ENCODE measurements at regions not wholly inside any gene's neighbourhood (a gene's known extent, or its start where the extent isn't known, plus 50 kb on each side); places are given as distances from the start of the nearest gene placed in this dataset.
A peak's percentile ranks its signal among the peaks of the same experiment; 100 is the strongest.

DNA sequence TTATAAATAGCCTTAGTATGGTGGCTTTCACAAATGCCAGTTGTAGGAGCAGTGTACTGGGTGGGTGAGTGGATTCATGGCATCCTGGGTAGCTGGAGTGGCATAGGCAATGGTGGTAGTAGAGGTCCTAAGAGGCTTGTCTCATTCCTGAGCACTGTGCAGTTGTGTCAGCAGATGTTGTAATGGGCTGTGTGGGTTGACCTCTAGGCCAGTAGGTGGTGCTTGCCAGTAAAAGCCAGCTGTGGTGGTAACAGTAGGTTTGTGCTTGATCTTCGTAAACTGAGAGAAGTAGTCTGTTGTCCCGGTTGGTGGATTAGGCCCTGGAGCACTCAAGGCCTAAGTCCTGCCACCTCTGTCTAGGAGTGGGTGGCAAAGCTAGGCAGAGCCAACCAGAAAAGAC, 149.7 kb upstream of the SUCLG2 start:
- TF ChIP-seq, protein P1, sequence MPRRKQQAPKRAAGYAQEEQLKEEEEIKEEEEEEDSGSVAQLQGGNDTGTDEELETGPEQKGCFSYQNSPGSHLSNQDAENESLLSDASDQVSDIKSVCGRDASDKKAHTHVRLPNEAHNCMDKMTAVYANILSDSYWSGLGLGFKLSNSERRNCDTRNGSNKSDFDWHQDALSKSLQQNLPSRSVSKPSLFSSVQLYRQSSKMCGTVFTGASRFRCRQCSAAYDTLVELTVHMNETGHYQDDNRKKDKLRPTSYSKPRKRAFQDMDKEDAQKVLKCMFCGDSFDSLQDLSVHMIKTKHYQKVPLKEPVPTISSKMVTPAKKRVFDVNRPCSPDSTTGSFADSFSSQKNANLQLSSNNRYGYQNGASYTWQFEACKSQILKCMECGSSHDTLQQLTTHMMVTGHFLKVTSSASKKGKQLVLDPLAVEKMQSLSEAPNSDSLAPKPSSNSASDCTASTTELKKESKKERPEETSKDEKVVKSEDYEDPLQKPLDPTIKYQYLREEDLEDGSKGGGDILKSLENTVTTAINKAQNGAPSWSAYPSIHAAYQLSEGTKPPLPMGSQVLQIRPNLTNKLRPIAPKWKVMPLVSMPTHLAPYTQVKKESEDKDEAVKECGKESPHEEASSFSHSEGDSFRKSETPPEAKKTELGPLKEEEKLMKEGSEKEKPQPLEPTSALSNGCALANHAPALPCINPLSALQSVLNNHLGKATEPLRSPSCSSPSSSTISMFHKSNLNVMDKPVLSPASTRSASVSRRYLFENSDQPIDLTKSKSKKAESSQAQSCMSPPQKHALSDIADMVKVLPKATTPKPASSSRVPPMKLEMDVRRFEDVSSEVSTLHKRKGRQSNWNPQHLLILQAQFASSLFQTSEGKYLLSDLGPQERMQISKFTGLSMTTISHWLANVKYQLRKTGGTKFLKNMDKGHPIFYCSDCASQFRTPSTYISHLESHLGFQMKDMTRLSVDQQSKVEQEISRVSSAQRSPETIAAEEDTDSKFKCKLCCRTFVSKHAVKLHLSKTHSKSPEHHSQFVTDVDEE (CRISPR knock-in tag; IDR thresholded peaks at IDR 0.05), result no peak
- TF ChIP-seq, protein P2, sequence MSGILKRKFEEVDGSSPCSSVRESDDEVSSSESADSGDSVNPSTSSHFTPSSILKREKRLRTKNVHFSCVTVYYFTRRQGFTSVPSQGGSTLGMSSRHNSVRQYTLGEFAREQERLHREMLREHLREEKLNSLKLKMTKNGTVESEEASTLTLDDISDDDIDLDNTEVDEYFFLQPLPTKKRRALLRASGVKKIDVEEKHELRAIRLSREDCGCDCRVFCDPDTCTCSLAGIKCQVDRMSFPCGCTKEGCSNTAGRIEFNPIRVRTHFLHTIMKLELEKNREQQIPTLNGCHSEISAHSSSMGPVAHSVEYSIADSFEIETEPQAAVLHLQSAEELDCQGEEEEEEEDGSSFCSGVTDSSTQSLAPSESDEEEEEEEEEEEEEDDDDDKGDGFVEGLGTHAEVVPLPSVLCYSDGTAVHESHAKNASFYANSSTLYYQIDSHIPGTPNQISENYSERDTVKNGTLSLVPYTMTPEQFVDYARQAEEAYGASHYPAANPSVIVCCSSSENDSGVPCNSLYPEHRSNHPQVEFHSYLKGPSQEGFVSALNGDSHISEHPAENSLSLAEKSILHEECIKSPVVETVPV (CRISPR knock-in tag; IDR thresholded peaks at IDR 0.05), result no peak
- TF ChIP-seq GLIS3 (CRISPR knock-in tag; IDR thresholded peaks at IDR 0.05), result no peak
- no peak for TF ChIP-seq TOX (CRISPR knock-in tag; IDR thresholded peaks at IDR 0.05; ENCODE audit: borderline replicate concordance)
- TF ChIP-seq, protein P3, sequence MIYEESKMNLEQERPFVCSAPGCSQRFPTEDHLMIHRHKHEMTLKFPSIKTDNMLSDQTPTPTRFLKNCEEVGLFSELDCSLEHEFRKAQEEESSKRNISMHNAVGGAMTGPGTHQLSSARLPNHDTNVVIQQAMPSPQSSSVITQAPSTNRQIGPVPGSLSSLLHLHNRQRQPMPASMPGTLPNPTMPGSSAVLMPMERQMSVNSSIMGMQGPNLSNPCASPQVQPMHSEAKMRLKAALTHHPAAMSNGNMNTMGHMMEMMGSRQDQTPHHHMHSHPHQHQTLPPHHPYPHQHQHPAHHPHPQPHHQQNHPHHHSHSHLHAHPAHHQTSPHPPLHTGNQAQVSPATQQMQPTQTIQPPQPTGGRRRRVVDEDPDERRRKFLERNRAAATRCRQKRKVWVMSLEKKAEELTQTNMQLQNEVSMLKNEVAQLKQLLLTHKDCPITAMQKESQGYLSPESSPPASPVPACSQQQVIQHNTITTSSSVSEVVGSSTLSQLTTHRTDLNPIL (CRISPR knock-in tag; IDR thresholded peaks at IDR 0.05; ENCODE audit: low read depth), result no peak
- no peak for ATAC-seq

DNA sequence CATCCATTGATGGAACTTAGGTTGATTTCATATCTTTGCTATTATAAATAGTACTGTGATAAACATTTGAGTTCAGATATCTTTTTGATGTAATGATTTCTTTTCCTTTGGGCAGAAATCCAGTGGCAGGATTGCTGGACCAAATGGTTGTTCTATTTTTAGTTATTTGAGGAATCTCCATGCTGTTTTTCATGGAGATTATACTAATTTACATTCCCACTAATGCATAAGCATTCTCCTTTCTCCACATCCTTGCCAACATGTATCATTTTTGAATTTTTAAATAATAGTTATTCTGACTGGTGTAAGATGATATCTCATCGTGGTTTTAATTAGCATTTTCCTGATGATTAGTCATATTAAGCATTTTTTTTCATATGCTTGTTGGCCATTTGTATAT, 144.0 kb upstream of the SUCLG2 start:
- ATAC-seq, result no peak
- no peak for TF ChIP-seq TCF4 (CRISPR knock-in tag; IDR thresholded peaks at IDR 0.05; ENCODE audit: borderline replicate concordance)
- no peak for TF ChIP-seq BACH2 (CRISPR knock-in tag; IDR thresholded peaks at IDR 0.05; ENCODE audit: borderline replicate concordance)
- no peak for TF ChIP-seq ZNF70 (CRISPR knock-in tag; IDR thresholded peaks at IDR 0.05)
- TF ChIP-seq GLIS3 (CRISPR knock-in tag; IDR thresholded peaks at IDR 0.05), result no peak
- TF ChIP-seq CSDC2 (CRISPR knock-in tag; IDR thresholded peaks at IDR 0.05), result no peak
- TF ChIP-seq RARB (CRISPR knock-in tag; IDR thresholded peaks at IDR 0.05), result no peak

DNA sequence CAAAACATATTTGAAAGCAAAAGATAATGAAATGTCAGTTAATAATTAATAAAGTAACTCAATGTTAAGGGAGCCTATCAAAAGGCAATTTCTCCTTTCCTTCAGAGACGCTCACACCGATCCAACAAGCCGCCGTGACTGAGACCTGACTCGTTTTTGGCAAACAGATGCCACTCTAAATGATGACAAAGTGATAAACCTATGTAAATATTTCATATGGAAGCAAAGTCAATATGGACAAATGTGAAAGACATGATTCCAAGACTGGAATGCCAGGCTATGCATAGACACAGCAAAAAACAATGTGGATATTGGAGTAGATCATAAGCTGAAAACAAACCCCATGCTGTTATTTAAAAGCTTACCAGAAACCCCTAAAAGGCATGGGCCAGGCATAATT, 137.2 kb upstream of the SUCLG2 start:
- TF ChIP-seq, protein P3 (CRISPR knock-in tag; IDR thresholded peaks at IDR 0.05; ENCODE audit: low read depth), result no peak
- TF ChIP-seq OSR1 (CRISPR knock-in tag; IDR thresholded peaks at IDR 0.05) (no peak), PPARA (CRISPR knock-in tag; IDR thresholded peaks at IDR 0.05; ENCODE audit: borderline replicate concordance) (no peak), ISL1 (CRISPR knock-in tag; IDR thresholded peaks at IDR 0.05) (no peak), ZC3H10 (CRISPR knock-in tag; IDR thresholded peaks at IDR 0.05) (no peak), BACH2 (CRISPR knock-in tag; IDR thresholded peaks at IDR 0.05; ENCODE audit: borderline replicate concordance) (no peak)
- TF ChIP-seq, protein P1 (CRISPR knock-in tag; IDR thresholded peaks at IDR 0.05), result no peak
- ATAC-seq, result no peak

DNA sequence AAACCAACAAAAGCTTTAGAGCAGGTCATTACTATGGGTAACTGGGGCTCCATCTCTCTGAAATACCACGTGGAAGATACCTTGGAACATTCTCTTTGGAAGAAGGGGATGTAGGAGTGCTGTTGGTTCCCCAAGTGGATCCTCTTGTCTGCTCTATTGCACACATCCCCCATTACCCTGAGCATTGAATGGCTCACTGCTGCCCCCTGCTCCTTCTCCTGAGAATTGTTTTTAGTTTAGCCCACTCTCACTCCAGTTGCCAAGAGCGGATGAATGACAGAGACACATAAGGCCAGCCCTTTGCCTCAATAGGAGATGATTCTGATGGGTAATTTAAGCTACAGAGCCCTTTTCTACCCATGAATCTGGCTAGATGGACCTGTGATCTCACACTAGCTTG, 135.6 kb upstream of the SUCLG2 start:
- TF ChIP-seq, protein P4, sequence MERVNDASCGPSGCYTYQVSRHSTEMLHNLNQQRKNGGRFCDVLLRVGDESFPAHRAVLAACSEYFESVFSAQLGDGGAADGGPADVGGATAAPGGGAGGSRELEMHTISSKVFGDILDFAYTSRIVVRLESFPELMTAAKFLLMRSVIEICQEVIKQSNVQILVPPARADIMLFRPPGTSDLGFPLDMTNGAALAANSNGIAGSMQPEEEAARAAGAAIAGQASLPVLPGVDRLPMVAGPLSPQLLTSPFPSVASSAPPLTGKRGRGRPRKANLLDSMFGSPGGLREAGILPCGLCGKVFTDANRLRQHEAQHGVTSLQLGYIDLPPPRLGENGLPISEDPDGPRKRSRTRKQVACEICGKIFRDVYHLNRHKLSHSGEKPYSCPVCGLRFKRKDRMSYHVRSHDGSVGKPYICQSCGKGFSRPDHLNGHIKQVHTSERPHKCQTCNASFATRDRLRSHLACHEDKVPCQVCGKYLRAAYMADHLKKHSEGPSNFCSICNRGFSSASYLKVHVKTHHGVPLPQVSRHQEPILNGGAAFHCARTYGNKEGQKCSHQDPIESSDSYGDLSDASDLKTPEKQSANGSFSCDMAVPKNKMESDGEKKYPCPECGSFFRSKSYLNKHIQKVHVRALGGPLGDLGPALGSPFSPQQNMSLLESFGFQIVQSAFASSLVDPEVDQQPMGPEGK (CRISPR knock-in tag; IDR thresholded peaks at IDR 0.05; ENCODE audit: borderline replicate concordance), result no peak
- TF ChIP-seq PPARA (CRISPR knock-in tag; IDR thresholded peaks at IDR 0.05; ENCODE audit: borderline replicate concordance), result no peak
- ATAC-seq, result peak; percentile 98

All from SK-N-SH treated with all-trans-retinoic acid at 6 μM for 48 hours (cell line).